ENCODE measurements at regions not wholly inside any gene's neighbourhood (a gene's known extent, or its start where the extent isn't known, plus 50 kb on each side); places are given as distances from the start of the nearest gene placed in this dataset.

DNA sequence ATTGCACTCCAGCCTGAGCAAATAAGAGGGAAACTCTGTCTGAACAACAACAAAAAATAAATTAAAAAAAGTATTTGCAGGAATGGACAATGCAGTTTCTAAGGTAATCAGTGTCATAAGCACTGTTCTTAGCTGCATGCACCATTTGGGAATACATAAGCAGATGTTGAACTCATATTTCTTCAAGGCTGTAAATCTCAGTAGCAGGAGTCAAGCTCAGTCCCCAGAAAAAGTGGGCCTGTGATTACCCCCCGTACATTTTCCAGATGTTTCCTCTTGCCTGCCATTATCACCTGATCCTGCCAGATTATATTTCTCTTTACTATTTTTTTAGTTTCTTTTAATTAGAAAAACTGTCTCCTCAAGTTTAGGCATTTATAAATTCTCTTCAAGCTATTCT, 667.6 kb upstream of the ANKRD30A start:
- TF ChIP-seq POLR2AphosphoS5 (IDR thresholded peaks at IDR 0.05; ENCODE audit: low read depth, low read length) (no peak), POLR2A (IDR thresholded peaks at IDR 0.05; ENCODE audit: low read depth, low read length) (no peak)

Measured in GM12891 (cell line).